CD4-positive, alpha-beta T cell treated with Interleukin-15 for 1 hour (primary cell): ENCODE measurements at regions not wholly inside any gene's neighbourhood (a gene's known extent, or its start where the extent isn't known, plus 50 kb on each side); places are given as distances from the start of the nearest gene placed in this dataset.
A peak's percentile ranks its signal among the peaks of the same experiment; 100 is the strongest.

Experiments used
- DNase-seq: peaks from one replicate; pipeline ENCODE4 v3.0.0-alpha.2; 2020

- DNase-seq = no peak
Observed at GRCh38 chr10:6667679-6668270, 87.7 kb upstream of the PRKCQ start.

GRCh38 chr10:6667150-6667549 lies 87.1 kb upstream of the PRKCQ start:
- no peak for DNase-seq

DNA sequence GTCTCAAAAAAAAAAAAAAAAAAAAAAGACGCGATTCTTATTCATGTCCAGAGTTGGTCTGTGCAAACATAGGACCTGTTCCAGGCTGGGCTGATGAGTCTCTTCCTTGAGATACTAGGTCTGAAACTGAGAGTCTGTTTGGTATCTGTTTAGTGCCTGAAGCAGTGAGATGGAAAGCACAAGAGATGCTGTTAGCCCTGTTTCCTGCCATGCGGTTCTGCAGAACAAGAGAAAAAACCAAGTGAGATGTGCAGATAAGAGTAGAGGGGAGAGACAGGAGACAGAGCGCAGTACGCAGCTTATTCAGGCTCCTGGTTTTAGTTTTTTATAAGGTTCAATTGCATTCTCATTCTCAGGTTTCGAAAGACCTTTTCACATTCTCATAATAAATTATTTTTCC lies 85.8 kb upstream of the PRKCQ start:
- DNase-seq = no peak

- no peak for DNase-seq
Observed at GRCh38 chr10:6660460-6660859, 80.4 kb upstream of the PRKCQ start.

DNA sequence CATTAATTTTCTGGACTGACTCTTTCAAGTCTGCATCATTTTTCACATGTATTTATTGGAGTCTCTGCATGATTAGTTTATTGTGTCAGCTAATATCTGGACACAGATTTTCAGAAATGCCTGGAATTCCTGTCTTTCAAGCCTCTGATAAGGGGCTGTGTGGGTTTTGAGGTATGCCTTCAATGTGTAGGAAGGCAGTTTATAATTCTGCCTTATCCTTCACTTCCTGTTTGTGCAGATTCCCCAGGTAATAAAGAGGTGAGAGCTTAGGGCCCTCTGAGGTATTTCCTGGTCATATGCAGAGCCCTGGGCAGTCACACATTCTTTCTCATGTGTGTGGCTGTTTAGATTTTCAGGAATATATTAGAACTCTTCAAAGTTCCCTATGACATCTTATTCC lies 79.4 kb upstream of the PRKCQ start:
- DNase-seq = no peak

- DNase-seq = no peak
Observed at GRCh38 chr10:6657669-6658068, 77.6 kb upstream of the PRKCQ start.

DNA sequence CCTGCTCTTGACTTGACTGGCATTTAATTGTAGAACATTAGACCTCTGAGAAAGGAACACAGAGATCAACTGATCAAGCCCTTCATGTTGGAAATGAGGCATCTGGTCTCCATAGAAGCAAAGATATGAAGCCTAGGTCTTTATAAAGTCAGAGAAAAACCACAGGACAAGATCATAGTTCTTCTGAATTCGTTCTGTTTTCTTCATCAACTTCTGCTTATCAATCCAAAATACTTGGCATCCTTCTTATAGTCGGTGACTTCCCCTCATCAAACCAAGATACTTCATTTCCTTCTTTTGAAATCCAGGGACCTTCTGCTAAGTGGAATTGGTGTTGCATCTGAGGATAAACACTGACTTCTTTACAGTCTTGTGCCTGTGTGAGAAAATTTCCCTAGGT lies 77.1 kb upstream of the PRKCQ start:
- no peak for DNase-seq

GRCh38 chr10:6654571-6654970 lies 74.5 kb upstream of the PRKCQ start:
- DNase-seq = no peak

DNA sequence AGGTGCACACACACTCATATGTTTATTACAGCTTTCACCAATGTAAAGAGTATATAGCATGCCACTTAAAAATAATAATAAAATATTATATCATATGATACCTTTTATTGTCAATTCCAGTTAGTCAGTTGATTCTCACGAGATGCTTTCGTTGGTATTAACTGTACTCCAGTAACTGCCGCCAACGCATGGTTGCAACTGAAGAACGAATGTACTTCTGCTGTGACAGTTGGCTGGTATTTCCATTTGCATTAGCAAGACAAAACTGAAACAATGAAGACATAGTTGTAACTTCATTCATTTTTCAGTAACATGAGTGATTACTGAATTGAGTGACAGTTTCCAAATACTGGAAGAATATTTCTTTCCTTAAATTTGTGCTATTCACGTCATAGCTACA lies 70.5 kb upstream of the PRKCQ start:
- no peak for DNase-seq

- DNase-seq = no peak
Observed at GRCh38 chr10:6649903-6650302, 69.8 kb upstream of the PRKCQ start.

GRCh38 chr10:6648894-6649720 lies 69.0 kb upstream of the PRKCQ start:
- no peak for DNase-seq

DNA sequence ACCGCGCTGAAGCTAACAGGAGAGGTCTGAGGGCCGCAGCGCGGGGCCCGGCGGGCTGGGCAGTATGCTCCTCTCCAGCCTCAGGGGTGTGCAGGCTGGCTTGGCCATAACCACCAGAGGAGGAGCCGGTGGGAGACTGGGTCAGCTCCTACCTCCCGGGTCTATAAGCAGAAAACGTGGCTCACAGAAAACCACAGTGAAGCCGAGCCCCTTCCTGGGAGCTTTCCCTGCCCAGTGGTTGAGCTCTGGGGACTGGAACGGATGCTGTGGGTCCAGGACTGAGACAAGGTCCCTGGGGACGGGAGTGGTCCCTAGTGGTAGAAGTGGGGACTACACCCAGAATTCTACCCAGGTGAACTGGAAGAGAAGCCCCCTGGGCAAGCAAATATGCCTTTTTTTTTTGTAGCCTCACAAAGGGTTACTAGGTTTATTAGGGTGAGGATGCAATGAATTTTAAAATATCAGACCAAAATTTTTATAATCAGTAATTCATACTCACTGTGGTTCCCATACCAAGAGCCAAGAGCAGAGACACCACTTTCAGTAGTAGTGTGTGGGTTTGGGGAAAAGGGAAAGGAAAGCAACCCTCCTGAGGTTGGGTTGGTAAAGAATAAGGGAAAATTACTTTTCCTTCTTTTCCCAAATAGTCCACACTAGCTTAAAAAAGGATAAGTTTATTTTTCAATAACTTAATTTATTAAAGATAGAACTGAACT lies 67.9 kb upstream of the PRKCQ start:
- peak; percentile 57 for DNase-seq

GRCh38 chr10:6643962-6644361 lies 63.9 kb upstream of the PRKCQ start:
- DNase-seq = no peak

DNA sequence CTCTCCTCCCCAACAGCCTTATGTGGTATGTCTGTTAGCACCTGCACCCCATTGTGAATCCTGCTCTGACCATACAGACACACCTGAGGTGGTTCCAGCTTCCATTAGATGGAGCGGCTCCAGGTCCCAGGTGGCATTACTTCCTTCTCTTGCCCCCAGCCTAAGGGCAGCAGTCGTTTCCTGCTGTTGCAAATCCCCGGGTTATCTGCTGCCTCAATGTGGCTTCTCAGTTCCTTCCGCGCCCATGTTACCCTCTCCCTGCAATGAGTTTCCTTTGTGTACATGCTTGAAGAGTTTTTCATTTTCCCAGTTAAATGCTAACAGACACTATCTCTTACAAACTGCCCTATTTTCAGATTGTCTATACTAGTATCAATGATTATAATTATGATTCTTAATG lies 62.8 kb upstream of the PRKCQ start:
- no peak for DNase-seq

DNA sequence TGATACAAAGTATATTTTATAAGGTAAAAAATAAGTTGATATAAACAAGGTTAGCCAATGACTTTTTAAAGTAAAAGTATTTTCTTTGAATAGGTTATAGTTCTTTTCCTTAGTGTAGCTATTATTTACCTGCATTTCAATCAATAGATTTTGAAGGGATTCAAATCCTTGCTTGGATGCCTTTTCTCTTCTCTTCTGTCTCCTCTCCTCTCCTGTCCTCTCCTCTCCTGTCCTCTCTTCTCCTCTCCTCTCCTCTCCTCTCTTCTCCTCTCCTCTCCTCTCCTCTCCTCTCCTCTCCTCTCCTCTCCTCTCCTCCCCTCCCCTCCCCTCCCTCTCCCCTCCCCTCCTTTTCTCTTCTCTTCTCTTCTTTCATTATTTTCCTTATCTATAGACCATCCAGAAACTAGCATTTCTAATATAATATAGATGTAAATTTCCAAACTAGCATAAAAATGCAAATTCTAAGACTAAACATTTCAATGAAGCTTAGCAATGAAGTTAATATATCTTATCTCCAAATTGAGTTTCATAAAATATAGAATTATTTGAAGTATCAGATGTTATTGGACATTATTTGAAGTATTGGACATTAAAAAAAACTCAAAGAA lies 60.5 kb upstream of the PRKCQ start:
- DNase-seq = no peak

GRCh38 chr10:6637053-6637452 lies 57.0 kb upstream of the PRKCQ start:
- no peak for DNase-seq

- DNase-seq = no peak
Observed at GRCh38 chr10:6635784-6636183, 55.7 kb upstream of the PRKCQ start.
